ENCODE measurements at regions not wholly inside any gene's neighbourhood (a gene's known extent, or its start where the extent isn't known, plus 50 kb on each side); places are given as distances from the start of the nearest gene placed in this dataset.

- no peaks in the 10 kb centered on the region for H3K9me3 ChIP-seq
- DNase-seq = peak; percentile 40
- peaks cover 11% of the 10 kb centered on the region; the same call in 1 of the 2 replicates for H3K4me1 ChIP-seq
- no peaks in the 10 kb centered on the region for H3K36me3 ChIP-seq
- H3K27me3 ChIP-seq = no peaks in the 10 kb centered on the region
- H3K4me3 ChIP-seq (ENCODE audit: low read depth, low read length) = no peak overlapping the region
- no peak for TF ChIP-seq CTCF (IDR thresholded peaks at IDR 0.05; ENCODE audit: low read depth, low read length)
Measured at GRCh38 chr2:18719978-18720775, 130.8 kb upstream of the NT5C1B start.

GRCh38 chr2:18708203-18708715, 118.9 kb upstream of the NT5C1B start:
- no peak for DNase-seq
- H3K4me3 ChIP-seq (ENCODE audit: low read depth, low read length) = no peak overlapping the region
- no peaks in the 10 kb centered on the region for H3K36me3 ChIP-seq
- H3K4me1 ChIP-seq = peaks cover 5% of the 10 kb centered on the region
- no peak for TF ChIP-seq CTCF (IDR thresholded peaks at IDR 0.05; ENCODE audit: low read depth, low read length)
- H3K27me3 ChIP-seq = no peaks in the 10 kb centered on the region
- no peaks in the 10 kb centered on the region for H3K9me3 ChIP-seq

- no peaks in the 10 kb centered on the region for H3K9me3 ChIP-seq
- H3K27me3 ChIP-seq = no peaks in the 10 kb centered on the region
- no peak for DNase-seq
- no peak overlapping the region for H3K4me3 ChIP-seq (ENCODE audit: low read depth, low read length)
- no peaks in the 10 kb centered on the region for H3K36me3 ChIP-seq
- H3K4me1 ChIP-seq = peaks cover 5% of the 10 kb centered on the region
- no peak for TF ChIP-seq CTCF (IDR thresholded peaks at IDR 0.05; ENCODE audit: low read depth, low read length)
Measured at GRCh38 chr2:18706001-18706400, 116.6 kb upstream of the NT5C1B start.

- no peaks in the 10 kb centered on the region for H3K36me3 ChIP-seq
- no peak for DNase-seq
- no peak for TF ChIP-seq CTCF (IDR thresholded peaks at IDR 0.05; ENCODE audit: low read depth, low read length)
- H3K4me1 ChIP-seq = peaks cover 5% of the 10 kb centered on the region
- H3K4me3 ChIP-seq (ENCODE audit: low read depth, low read length) = no peak overlapping the region
- H3K27me3 ChIP-seq = no peaks in the 10 kb centered on the region
- H3K9me3 ChIP-seq = no peaks in the 10 kb centered on the region
Measured at GRCh38 chr2:18704276-18704675, 114.9 kb upstream of the NT5C1B start.

- DNase-seq = no peak
- Histone ChIP-seq H3K27me3 (no peaks in the 10 kb centered on the region), H3K4me1 (peaks cover 5% of the 10 kb centered on the region), H3K9me3 (no peaks in the 10 kb centered on the region), H3K36me3 (no peaks in the 10 kb centered on the region), H3K4me3 (ENCODE audit: low read depth, low read length) (no peak overlapping the region)
- TF ChIP-seq CTCF (IDR thresholded peaks at IDR 0.05; ENCODE audit: low read depth, low read length) = no peak
Measured at GRCh38 chr2:18703555-18703954, 114.2 kb upstream of the NT5C1B start.

- Histone ChIP-seq H3K27me3 (no peaks in the 10 kb centered on the region), H3K36me3 (no peaks in the 10 kb centered on the region), H3K4me3 (ENCODE audit: low read depth, low read length) (no peak overlapping the region), H3K9me3 (no peaks in the 10 kb centered on the region), H3K4me1 (no peaks in the 10 kb centered on the region; the same call in none of the 2 replicates)
- no peak for TF ChIP-seq CTCF (IDR thresholded peaks at IDR 0.05; ENCODE audit: low read depth, low read length)
- DNase-seq = no peak
Measured at GRCh38 chr2:18701981-18702380, 112.6 kb upstream of the NT5C1B start.

Data from BE2C (cell line).